22Rv1 (cell line): ENCODE measurements at regions not wholly inside any gene's neighbourhood (a gene's known extent, or its start where the extent isn't known, plus 50 kb on each side); places are given as distances from the start of the nearest gene placed in this dataset.

ENCODE experiments used
- ZFX ChIP-seq: fragments of 450-650 bp; IDR thresholded peaks from 2 replicates; pipeline ENCODE4 v1.6.1; 2017; ENCODE audit warnings: antibody characterized with exemption, borderline replicate concordance
- TF ChIP-seq, protein P1 (sequence below): fragments of 450-650 bp; IDR thresholded peaks from 2 replicates; pipeline ENCODE4 v1.5.1; 2017; ENCODE audit warnings: mild to moderate bottlenecking

DNA sequence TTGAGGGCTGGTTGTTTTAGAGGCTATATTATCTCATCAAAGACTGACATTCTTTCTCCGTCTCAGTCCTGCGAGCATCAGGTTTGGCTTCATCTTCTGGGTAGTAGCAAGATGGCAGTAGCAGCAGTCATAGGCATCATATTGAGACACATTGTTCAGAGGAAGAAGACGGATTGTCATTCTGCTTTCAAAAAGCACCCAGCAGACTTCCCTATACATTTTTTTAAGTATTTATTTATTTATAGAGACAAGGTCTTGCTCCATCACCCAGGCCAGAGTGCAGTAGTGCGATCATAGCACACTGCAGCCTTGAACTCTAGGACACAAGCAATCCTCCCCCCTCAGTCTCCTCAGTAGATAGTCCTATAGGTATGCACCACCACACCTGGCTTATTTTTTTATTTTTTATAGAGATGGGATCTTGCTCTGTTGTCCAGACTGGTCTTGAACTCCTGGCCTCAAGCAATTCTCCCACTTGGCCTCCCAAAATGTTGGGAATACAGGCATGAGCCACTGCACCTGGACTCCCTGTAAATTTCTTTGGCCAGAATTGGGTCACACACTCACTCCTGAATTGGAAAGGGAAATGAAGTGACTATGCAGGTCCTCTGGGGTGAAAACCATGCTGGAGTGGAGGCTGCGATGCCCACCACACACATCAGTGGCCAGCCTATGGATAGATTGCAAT, 125.4 kb downstream of the SLC38A6 start:
- TF ChIP-seq, protein P1, sequence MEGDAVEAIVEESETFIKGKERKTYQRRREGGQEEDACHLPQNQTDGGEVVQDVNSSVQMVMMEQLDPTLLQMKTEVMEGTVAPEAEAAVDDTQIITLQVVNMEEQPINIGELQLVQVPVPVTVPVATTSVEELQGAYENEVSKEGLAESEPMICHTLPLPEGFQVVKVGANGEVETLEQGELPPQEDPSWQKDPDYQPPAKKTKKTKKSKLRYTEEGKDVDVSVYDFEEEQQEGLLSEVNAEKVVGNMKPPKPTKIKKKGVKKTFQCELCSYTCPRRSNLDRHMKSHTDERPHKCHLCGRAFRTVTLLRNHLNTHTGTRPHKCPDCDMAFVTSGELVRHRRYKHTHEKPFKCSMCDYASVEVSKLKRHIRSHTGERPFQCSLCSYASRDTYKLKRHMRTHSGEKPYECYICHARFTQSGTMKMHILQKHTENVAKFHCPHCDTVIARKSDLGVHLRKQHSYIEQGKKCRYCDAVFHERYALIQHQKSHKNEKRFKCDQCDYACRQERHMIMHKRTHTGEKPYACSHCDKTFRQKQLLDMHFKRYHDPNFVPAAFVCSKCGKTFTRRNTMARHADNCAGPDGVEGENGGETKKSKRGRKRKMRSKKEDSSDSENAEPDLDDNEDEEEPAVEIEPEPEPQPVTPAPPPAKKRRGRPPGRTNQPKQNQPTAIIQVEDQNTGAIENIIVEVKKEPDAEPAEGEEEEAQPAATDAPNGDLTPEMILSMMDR: no peak
- TF ChIP-seq ZFX: no peak
